ENCODE measurements at regions not wholly inside any gene's neighbourhood (a gene's known extent, or its start where the extent isn't known, plus 50 kb on each side); places are given as distances from the start of the nearest gene placed in this dataset.

DNA sequence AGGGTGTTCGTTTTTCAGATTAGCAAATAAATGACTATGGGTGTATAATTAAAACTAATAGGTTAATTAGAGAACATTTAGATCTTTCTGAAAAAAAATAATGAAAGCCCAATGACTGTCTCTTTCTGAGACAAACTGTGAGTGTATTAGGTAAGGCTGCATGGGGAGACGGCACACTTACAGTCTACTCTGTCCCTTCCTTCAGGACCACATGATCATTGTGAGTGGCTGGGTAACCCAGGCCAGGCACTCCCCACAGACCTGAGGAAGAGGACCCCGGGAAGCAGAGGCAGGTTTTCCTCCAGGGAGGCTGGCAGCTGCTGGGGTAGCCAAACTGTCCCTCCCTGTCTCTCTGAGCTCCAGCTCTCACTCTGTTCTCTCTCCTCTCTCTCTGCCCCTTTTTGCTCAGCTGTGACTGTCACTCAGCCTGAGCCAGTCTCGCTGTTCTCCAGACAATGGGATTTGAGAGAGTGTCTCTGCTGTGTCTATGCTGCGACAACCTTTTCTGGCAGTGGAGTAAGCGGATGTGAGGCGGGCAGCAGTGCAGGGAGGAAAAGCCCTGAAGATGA lies 83.1 kb upstream of the NCAM1 start:
- H3K27ac Mint-ChIP-seq: no peak overlapping the region
- no peaks in the 10 kb centered on the region for H3K36me3 Mint-ChIP-seq (ENCODE audit: low read depth)
- peaks cover 3% of the 10 kb centered on the region for H3K27me3 Mint-ChIP-seq (ENCODE audit: low read depth)
- DNase-seq (ENCODE audit: low spot score): no peak
- no peaks in the 10 kb centered on the region for H3K9me3 Mint-ChIP-seq
- peaks cover 13% of the 10 kb centered on the region for H3K4me1 Mint-ChIP-seq (ENCODE audit: low read depth)
- no peak overlapping the region for H3K4me3 Mint-ChIP-seq

DNA sequence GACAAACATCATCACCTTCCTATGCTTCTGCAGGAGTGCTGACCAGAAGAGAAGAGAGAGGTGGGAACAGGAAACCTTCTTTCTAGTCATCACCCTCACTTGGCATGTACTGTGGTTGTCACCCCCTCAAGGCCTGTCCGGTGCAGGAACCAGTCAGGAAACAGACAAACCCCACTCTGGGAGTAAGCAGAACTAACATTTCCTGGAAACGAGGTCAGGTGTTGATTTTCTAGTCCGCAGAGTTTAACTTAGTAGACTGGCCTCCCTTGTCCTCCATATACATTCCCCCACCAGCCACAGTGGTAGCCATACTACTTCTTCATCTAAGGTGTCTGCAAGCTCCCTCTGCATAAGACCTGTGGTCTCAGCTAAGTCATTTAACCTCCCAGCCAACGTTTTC lies 80.7 kb upstream of the NCAM1 start:
- H3K27ac Mint-ChIP-seq: no peak overlapping the region

DNA sequence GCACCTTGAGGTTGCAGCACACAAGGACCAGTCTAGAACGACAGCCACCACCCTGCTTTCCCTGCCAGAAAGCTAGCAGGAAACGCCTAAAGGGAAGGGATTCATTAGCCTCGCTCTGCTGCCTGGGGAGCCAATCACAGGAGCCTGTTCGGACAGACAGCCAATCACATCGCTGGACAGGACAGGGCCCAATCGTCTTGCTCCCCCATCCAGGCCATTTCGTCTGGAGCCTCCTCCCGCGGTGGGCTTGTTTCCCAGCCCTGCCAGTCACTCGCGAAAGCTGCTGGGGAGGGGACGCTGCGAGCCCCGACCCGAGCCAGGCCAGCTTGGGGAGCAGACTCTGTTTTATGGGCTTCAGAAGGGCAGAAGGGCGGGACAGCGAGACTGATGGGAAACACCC lies 79.8 kb upstream of the NCAM1 start:
- H3K9me3 Mint-ChIP-seq: no peaks in the 10 kb centered on the region
- H3K27me3 Mint-ChIP-seq (ENCODE audit: low read depth): peaks cover 2% of the 10 kb centered on the region
- no peak overlapping the region for H3K4me3 Mint-ChIP-seq
- H3K4me1 Mint-ChIP-seq (ENCODE audit: low read depth): peaks cover 13% of the 10 kb centered on the region
- H3K27ac Mint-ChIP-seq: no peak overlapping the region
- DNase-seq (ENCODE audit: low spot score): no peak
- no peaks in the 10 kb centered on the region for H3K36me3 Mint-ChIP-seq (ENCODE audit: low read depth)

More for the DNA sequence above, 80.7 kb upstream of the NCAM1 start:
- Mint-ChIP-seq H3K4me1 (ENCODE audit: low read depth) (peaks cover 13% of the 10 kb centered on the region), H3K4me3 (no peak overlapping the region), H3K27me3 (ENCODE audit: low read depth) (peaks cover 3% of the 10 kb centered on the region), H3K36me3 (ENCODE audit: low read depth) (no peaks in the 10 kb centered on the region), H3K9me3 (no peaks in the 10 kb centered on the region)
- no peak for DNase-seq (ENCODE audit: low spot score)

DNA sequence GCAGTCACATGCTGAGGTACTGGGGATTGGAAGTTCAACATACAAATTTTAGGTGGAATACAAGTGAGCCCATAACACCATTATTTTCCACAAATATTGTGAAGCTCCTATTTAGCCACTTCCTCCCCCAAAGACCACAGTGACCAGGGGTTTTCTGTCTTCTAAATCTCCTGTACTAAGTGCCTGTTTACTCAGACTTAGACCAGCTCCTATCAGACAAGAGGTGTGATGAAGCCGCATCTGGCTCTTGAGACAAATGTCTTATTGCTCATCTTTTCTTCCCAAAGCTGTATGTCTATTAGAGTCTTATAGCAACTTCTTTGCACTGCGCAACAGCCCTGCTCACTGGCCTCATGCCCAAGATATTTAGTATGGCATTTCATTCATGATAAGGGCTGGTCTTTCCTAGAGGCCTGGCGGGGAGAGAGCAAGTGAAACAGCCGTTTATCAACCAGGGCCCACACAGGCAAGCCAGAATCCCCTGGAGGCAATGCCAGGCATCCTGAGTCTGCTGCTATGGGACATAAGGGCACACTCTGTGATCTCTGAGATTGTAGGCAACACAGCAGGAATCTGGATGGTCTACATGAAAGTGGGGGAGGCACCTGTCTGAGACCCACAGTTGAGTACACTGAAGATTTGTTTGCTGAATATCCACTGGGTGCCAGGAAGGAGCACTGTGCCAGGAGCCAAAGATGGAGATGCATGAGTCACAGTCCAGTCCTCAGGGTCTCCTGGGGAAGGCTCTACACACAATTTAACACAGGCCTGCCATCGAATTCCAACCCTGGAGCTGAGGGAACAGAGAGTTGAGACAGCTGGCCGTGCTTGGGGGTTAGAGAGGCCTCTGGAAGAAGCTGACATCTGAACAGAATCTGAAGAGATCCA lies 78.5 kb upstream of the NCAM1 start:
- no peaks in the 10 kb centered on the region for H3K27me3 Mint-ChIP-seq (ENCODE audit: low read depth)
- peaks cover 13% of the 10 kb centered on the region for H3K4me1 Mint-ChIP-seq (ENCODE audit: low read depth)
- no peak overlapping the region for H3K4me3 Mint-ChIP-seq
- H3K9me3 Mint-ChIP-seq: no peaks in the 10 kb centered on the region
- no peaks in the 10 kb centered on the region for H3K36me3 Mint-ChIP-seq (ENCODE audit: low read depth)
- no peak for DNase-seq (ENCODE audit: low spot score)
- no peak overlapping the region for H3K27ac Mint-ChIP-seq

DNA sequence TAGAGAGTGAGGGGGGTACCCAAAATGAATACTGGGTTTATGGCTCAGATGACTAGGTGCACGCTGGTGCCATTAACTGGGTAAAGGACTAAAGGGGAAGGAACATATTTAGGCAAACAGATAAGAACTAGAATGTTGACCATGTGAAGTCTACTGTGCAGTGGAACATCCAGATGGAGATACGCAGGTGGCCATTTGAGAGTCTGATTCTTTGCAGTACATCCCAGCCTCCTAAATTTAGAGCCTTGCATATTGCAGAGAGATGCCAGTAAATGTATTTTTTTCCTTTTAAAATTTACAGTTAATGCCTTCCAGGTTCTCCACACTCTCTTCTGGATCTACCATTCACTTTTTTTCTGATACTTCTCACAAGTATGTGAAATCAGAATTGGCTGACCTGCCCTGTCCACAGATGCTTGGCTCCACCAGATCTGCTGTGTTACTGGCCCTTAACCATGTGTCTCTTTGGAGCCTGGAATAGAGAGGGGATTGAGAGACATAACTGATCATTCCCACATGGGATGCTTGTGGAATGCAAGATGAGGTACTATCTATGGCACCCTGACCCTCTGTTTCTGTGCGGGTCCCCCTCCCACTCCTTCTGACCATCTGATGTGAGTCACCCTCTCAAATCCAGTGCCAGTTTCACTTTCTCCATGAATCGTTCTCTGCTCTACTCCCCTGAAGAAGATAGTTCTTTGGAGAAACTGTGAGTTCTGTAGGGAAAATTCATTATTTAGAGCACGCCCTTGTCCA lies 77.0 kb upstream of the NCAM1 start:
- Mint-ChIP-seq H3K9me3 (no peaks in the 10 kb centered on the region), H3K36me3 (ENCODE audit: low read depth) (no peaks in the 10 kb centered on the region), H3K4me1 (ENCODE audit: low read depth) (peaks cover 13% of the 10 kb centered on the region), H3K4me3 (no peak overlapping the region), H3K27me3 (ENCODE audit: low read depth) (no peaks in the 10 kb centered on the region), H3K27ac (no peak overlapping the region)
- DNase-seq (ENCODE audit: low spot score): no peak

DNA sequence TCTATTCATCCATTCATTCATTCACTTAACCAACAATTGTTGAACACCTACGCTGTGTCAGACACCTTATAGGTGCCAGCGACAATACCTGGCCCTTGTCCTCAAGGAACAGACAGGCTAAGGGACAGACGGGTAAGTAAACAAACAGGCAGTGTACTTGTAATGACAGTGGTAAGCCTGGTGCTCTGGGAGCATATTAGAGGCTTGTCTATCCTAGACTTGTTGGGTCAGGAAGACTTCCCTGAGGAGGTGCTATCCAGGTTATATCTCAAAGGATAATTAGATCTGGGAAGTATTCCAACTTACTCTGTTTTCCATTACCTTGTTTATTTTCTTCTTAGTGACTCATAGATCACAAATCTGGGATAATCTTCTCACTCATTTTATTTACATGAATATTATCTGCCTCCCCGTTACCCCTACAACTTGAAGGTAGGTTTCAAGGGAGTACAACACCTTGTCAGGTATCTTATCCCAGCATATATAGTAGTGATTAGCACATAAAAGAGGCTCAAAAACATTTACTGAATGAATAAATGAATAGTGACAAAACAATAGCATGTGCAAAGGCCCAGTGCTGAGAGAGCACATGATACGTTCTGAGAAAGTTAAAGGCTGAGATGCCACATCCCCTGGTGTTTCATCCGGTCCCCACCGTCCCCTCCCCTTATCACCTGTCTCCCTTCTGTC lies 75.3 kb upstream of the NCAM1 start:
- H3K4me3 Mint-ChIP-seq: no peak overlapping the region
- H3K9me3 Mint-ChIP-seq: no peaks in the 10 kb centered on the region
- no peak overlapping the region for H3K27ac Mint-ChIP-seq
- peaks cover 2% of the 10 kb centered on the region for H3K4me1 Mint-ChIP-seq (ENCODE audit: low read depth)
- no peak for DNase-seq (ENCODE audit: low spot score)
- no peaks in the 10 kb centered on the region for H3K36me3 Mint-ChIP-seq (ENCODE audit: low read depth)
- H3K27me3 Mint-ChIP-seq (ENCODE audit: low read depth): no peaks in the 10 kb centered on the region

DNA sequence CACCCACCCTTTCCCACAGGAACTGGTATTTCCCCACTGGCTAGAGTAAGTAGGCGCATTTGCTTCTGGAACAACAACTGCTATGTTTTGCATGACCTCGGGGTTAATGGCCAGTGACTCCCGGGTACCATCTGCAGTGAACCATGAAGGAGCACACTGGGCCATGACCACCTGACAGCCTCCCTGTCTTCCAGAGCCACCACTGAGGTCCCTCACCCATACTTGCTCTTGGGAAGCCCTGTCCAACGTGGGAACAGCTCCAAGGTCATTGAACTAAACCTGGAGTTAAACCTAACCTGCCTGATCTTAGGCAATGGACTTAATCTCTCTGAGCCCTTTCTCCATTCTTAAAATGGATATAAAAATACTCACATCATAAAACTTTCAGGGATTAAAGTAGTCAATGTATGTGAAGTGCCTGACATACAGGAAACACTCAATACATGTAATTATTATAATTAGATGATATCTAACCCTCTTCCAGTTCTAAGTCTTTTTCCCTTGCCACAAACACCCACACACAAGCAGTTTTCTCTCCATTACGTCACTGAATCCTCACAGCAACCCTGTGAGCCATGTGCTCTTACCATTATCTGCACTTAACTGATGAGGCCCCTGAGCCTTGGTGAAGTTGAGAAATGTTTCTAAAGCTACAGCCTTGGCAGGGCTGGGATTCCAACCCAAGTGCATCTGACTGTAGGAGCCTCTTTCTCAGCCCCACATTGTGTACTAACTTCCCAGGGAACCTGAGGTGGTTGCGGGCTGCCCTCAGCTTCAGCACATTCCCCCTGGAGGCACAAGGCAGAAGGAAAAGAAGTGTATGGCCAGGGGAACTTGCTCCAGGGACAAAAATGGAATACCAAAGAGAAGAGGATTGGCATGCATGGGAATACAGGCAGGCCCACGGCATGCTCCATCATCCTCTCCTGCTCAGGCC lies 74.5 kb upstream of the NCAM1 start:
- Mint-ChIP-seq H3K36me3 (ENCODE audit: low read depth) (no peaks in the 10 kb centered on the region), H3K27me3 (ENCODE audit: low read depth) (no peaks in the 10 kb centered on the region), H3K9me3 (no peaks in the 10 kb centered on the region), H3K4me3 (no peak overlapping the region), H3K27ac (no peak overlapping the region), H3K4me1 (ENCODE audit: low read depth) (no peaks in the 10 kb centered on the region)
- DNase-seq (ENCODE audit: low spot score): no peak

DNA sequence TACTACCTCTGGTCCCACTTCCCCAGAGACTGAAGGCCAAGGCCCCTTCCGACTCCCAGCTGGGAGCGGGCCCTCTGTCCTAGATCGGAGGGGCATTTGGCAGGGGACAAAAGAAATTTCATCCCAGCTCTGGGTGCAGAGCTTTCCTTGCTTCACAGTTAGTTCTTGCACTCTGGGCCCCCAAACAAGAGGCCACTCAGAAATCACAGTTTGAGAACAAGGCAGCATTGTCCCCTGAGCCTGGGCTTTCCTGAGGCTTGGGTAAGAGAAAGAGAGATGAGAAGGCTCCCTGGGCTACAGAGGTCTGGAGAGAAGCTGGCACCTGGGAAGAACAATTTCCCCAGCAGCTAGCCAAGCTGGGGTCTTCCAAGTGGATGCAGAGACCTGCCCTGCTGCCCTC lies 71.8 kb upstream of the NCAM1 start:
- H3K36me3 Mint-ChIP-seq (ENCODE audit: low read depth): no peaks in the 10 kb centered on the region
- no peak overlapping the region for H3K27ac Mint-ChIP-seq
- DNase-seq (ENCODE audit: low spot score): no peak
- H3K4me1 Mint-ChIP-seq (ENCODE audit: low read depth): no peaks in the 10 kb centered on the region
- H3K4me3 Mint-ChIP-seq: no peak overlapping the region
- no peaks in the 10 kb centered on the region for H3K9me3 Mint-ChIP-seq
- peaks cover 6% of the 10 kb centered on the region for H3K27me3 Mint-ChIP-seq (ENCODE audit: low read depth)

DNA sequence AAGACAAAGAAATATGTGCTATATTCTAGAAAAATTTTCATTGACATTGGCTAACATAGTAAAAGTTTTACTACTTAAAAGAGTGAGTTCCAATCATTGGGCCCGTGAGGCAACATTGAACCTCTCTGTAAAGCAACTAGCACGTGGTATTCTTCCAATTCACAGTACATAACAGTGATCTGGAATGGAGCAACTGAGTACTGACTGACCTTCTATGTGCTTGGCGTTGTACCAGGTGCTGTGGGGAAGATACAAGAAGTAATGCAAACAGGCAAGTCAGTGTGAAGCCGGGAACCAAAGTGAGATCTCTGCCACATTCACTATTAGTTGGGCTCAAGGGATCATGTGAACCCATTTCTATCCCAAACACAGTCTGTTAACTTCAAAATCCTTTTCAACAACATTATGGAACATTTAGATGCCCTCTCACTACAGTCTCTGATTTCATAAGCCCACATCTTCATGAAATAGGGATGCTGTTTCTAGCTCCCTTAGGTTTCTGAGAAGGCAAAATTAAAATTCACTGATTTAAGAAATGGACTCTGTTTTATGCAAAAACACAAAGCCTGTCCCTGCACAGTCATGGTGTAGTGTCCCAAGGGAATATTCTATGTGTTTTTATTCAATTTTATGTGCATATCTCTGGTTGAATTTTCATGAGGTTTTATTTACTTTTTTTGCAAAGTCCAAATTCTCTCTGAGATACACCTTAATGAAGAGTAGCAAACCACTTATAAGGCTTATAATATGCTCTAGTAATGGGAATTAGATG lies 61.8 kb upstream of the NCAM1 start:
- Mint-ChIP-seq H3K9me3 (no peaks in the 10 kb centered on the region), H3K4me1 (ENCODE audit: low read depth) (no peaks in the 10 kb centered on the region), H3K36me3 (ENCODE audit: low read depth) (no peaks in the 10 kb centered on the region), H3K27ac (no peak overlapping the region), H3K4me3 (no peak overlapping the region), H3K27me3 (ENCODE audit: low read depth) (peaks cover 2% of the 10 kb centered on the region)
- no peak for DNase-seq (ENCODE audit: low spot score)

DNA sequence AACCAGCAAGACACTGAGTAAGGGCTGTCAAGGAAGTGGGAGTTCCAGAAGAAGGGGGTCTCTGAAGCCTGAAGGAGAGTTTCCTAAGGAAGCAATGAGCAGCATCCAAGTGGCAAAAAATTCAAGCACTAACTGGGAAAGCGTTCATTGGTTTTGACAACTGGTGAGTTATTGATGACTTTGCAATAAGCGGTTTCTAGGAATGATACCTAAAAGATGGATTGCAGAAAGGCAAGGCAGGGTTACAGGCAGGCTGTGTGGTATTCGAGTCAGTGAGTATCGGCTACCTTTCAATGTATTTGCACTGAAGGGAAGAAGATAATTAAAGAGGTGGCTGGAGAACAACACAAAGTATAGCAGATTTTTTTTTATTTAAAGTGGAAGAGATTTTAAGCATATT lies 59.3 kb upstream of the NCAM1 start:
- Mint-ChIP-seq H3K27ac (no peak overlapping the region), H3K27me3 (ENCODE audit: low read depth) (peaks cover 2% of the 10 kb centered on the region), H3K4me1 (ENCODE audit: low read depth) (no peaks in the 10 kb centered on the region), H3K9me3 (no peaks in the 10 kb centered on the region), H3K36me3 (ENCODE audit: low read depth) (no peaks in the 10 kb centered on the region), H3K4me3 (no peak overlapping the region)
- no peak for DNase-seq (ENCODE audit: low spot score)

DNA sequence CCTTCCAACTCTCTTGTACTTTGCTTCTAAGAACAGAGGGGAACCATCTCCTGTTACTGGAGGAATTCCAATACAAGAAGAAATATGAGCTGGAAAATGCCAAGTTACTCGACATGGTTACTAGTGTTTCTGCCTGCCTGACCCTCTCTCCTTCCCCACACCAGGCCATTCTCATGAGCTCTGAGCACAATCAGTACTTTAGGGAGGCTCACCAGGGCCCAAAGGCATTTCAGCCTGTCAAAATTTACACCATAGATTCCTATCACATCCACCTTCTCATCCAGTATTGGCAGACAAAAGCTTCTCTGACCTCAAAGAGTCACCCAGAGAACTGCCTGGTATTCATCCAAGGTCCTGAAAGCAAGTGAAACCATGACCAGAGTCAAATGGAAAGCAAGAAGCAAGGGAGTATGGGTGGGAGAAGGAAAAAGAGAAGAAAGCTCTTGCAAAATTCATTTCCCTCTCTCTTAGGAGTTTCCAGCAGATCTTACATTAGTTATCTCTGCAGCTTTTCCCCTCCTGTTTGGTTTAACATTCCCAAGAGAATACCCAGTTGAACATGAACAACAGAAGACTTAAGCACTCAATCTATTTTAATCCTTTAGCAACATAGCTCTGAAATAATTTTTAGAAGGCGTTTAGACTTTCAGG lies 58.7 kb upstream of the NCAM1 start:
- Mint-ChIP-seq H3K4me1 (ENCODE audit: low read depth) (no peaks in the 10 kb centered on the region), H3K36me3 (ENCODE audit: low read depth) (no peaks in the 10 kb centered on the region)

DNA sequence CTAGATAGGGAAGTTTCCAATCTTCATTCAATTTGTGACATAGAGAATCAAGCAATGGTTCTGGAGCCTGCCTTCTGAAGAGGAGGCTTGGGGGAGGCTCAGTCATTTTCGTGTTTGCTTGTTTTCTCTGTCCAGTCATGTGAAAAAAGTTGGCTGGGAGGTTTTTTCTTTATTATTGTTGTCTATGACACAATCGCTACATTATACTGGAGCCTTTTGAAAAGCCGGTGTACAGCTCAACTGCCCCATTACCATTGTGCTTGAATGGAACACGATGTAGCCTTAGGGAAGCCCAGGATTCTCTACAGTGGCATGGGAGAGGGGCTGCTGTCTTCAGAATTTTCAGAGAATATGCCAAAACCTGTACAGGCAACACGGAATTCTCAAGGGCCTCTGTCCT lies 57.9 kb upstream of the NCAM1 start:
- Mint-ChIP-seq H3K27ac (no peak overlapping the region), H3K4me1 (ENCODE audit: low read depth) (no peaks in the 10 kb centered on the region), H3K27me3 (ENCODE audit: low read depth) (peaks cover 2% of the 10 kb centered on the region), H3K36me3 (ENCODE audit: low read depth) (no peaks in the 10 kb centered on the region), H3K9me3 (no peaks in the 10 kb centered on the region), H3K4me3 (no peak overlapping the region)
- no peak for DNase-seq (ENCODE audit: low spot score)

More for the DNA sequence above, 58.7 kb upstream of the NCAM1 start:
- DNase-seq (ENCODE audit: low spot score): no peak
- Mint-ChIP-seq H3K27ac (no peak overlapping the region), H3K27me3 (ENCODE audit: low read depth) (peaks cover 2% of the 10 kb centered on the region), H3K4me3 (no peak overlapping the region), H3K9me3 (no peaks in the 10 kb centered on the region)

All from T-helper 2 cell treated with Interferon-gamma antibody and Interleukin-4, amounts not matched to agents 5 μg/mL and 100 μg/mL, for 36 hours (primary cell).